ENCODE measurements at regions not wholly inside any gene's neighbourhood (a gene's known extent, or its start where the extent isn't known, plus 50 kb on each side); places are given as distances from the start of the nearest gene placed in this dataset.

DNA sequence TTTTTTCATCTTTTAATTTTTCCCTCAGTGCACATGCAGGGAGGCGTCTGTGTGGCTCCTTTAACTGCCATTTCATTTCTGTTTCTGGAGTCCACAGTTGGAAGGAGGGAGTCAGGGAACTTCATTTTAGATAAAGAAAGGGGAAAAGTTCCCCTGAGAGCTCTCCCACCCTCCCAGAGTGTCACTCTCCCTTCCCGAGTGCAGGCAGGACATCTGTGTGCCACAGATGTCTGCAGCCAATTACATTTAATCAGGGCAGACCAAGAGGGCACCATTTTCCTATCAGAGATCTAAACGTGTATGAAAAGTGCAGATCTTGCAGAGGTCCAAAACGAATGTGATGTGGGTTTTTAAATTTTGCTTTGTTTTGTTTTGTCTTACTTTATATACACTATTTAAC is 96.6 kb downstream of the PXDC1 start:
- TF ChIP-seq, protein P1, sequence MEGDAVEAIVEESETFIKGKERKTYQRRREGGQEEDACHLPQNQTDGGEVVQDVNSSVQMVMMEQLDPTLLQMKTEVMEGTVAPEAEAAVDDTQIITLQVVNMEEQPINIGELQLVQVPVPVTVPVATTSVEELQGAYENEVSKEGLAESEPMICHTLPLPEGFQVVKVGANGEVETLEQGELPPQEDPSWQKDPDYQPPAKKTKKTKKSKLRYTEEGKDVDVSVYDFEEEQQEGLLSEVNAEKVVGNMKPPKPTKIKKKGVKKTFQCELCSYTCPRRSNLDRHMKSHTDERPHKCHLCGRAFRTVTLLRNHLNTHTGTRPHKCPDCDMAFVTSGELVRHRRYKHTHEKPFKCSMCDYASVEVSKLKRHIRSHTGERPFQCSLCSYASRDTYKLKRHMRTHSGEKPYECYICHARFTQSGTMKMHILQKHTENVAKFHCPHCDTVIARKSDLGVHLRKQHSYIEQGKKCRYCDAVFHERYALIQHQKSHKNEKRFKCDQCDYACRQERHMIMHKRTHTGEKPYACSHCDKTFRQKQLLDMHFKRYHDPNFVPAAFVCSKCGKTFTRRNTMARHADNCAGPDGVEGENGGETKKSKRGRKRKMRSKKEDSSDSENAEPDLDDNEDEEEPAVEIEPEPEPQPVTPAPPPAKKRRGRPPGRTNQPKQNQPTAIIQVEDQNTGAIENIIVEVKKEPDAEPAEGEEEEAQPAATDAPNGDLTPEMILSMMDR (IDR thresholded peaks at IDR 0.05 in 8 of 11, conservative IDR thresholded peaks at IDR 0.05 in 3 of 11): no peak
- no peak for TF ChIP-seq POLR2A (IDR thresholded peaks at IDR 0.05)

All from spleen (tissue), 7 donors.